Fibroblast of skin of scalp (primary cell): ENCODE measurements at regions not wholly inside any gene's neighbourhood (a gene's known extent, or its start where the extent isn't known, plus 50 kb on each side); places are given as distances from the start of the nearest gene placed in this dataset.
"Not testable (repeated sequence)": the region's sequence is repeated elsewhere in the genome, so short reads cannot be mapped to it uniquely, and the experiment has no call there.

Source experiments
- DNase-seq: peaks from one replicate; pipeline ENCODE4 v3.0.0-alpha.2; 2013

GRCh38 chr17:52883907-52884491, 725.5 kb upstream of the CA10 start:
- not testable (repeated sequence) for DNase-seq

- DNase-seq = not testable (repeated sequence)
These were observed 688.3 kb upstream of the CA10 start for GRCh38 chr17:52846767-52847166.

- DNase-seq = no peak
These were observed 683.5 kb upstream of the CA10 start for GRCh38 chr17:52841971-52842370.

- no peak for DNase-seq
These were observed 679.0 kb upstream of the CA10 start for GRCh38 chr17:52837492-52837891.

- DNase-seq = no peak
These were observed 673.0 kb upstream of the CA10 start for GRCh38 chr17:52831536-52831935.

GRCh38 chr17:52828621-52829020, 670.1 kb upstream of the CA10 start:
- no peak for DNase-seq

- DNase-seq = no peak
These were observed 669.0 kb upstream of the CA10 start for GRCh38 chr17:52827526-52827925.

GRCh38 chr17:52824542-52824941, 666.0 kb upstream of the CA10 start:
- no peak for DNase-seq

- no peak for DNase-seq
These were observed 664.6 kb upstream of the CA10 start for GRCh38 chr17:52823155-52823554.

GRCh38 chr17:52790359-52790955, 631.9 kb upstream of the CA10 start:
- DNase-seq = no peak

GRCh38 chr17:52789829-52790228, 631.3 kb upstream of the CA10 start:
- DNase-seq = no peak

GRCh38 chr17:52776234-52776633, 617.7 kb upstream of the CA10 start:
- no peak for DNase-seq

- DNase-seq = no peak
These were observed 604.3 kb upstream of the CA10 start for GRCh38 chr17:52762794-52763167.

GRCh38 chr17:52762147-52762793, 603.8 kb upstream of the CA10 start:
- DNase-seq = no peak

- no peak for DNase-seq
These were observed 601.4 kb upstream of the CA10 start for GRCh38 chr17:52759864-52760263.

GRCh38 chr17:52758481-52758880, 600.0 kb upstream of the CA10 start:
- no peak for DNase-seq

- DNase-seq = no peak
These were observed 598.2 kb upstream of the CA10 start for GRCh38 chr17:52756746-52757145.

- DNase-seq = no peak
These were observed 596.3 kb upstream of the CA10 start for GRCh38 chr17:52754838-52755237.

- DNase-seq = no peak
These were observed 592.5 kb upstream of the CA10 start for GRCh38 chr17:52751051-52751450.

GRCh38 chr17:52744179-52744578, 585.7 kb upstream of the CA10 start:
- DNase-seq = no peak

GRCh38 chr17:52740006-52740405, 581.5 kb upstream of the CA10 start:
- no peak for DNase-seq

- no peak for DNase-seq
These were observed 580.3 kb upstream of the CA10 start for GRCh38 chr17:52738791-52739190.

- no peak for DNase-seq
These were observed 578.6 kb upstream of the CA10 start for GRCh38 chr17:52737071-52737470.

- no peak for DNase-seq
These were observed 574.3 kb upstream of the CA10 start for GRCh38 chr17:52732841-52733240.
